HCT116 (cell line): ENCODE measurements at regions not wholly inside any gene's neighbourhood (a gene's known extent, or its start where the extent isn't known, plus 50 kb on each side); places are given as distances from the start of the nearest gene placed in this dataset.

Experiments used
- ATAC-seq: fragments of 200-7000 bp; cut with Tn5 transposase; 2 replicates; pipeline ENCODE4 v1.9.1; 2020; ENCODE audit warnings: mild to moderate bottlenecking, moderate library complexity
- BruUV-seq: library from RNA; stranded (reverse); fragments of 400-500 nt; replicated peaks from 2 replicates; lab custom pipeline; 2021; lab: Mats Ljungman, UMichigan
- CTCF ChIA-PET: fragments of 300-600 bp; sonication (Branson Sonifier 250); formaldehyde crosslinking; loops from one replicate; lab custom pipeline; 2021; ENCODE audit warnings: antibody characterized with exemption; lab: Charles Lee
- POLR2A ChIA-PET: fragments of 300-600, 350-600 bp; sonication (Branson Sonifier 250); formaldehyde crosslinking; loops from one replicate; lab custom pipeline; 2021; ENCODE audit warnings: antibody characterized with exemption; lab: Charles Lee
- RAD21 ChIA-PET, 2 experiments: fragments of 300-600 bp; sonication (Branson Sonifier 250); formaldehyde crosslinking; loops; one replicate each; lab custom pipeline; 2023; ENCODE audit warnings: low total read pairs in 2 of 2; ENCODE audit not compliant: uncharacterized antibody in 2 of 2, unreplicated experiment in 2 of 2, low non-redundant PET in 1 of 2; lab: Charles Lee
- DNase-seq: peaks from one replicate; pipeline ENCODE4 v3.0.0-alpha.2; 2010; ENCODE audit warnings: low read depth, low spot score
- H2AFZ ChIP-seq: fragments of 200-600 bp; shearing (Covaris generic), sonication (generic); 2 replicates; pipeline ENCODE4 v1.6.1; 2017; ENCODE audit warnings: low read depth, mixed run types, mixed read lengths, antibody characterized with exemption, low read length; ENCODE audit not compliant: poor library complexity, severe bottlenecking
- H3K27ac ChIP-seq: 2 replicates; pipeline ENCODE4 v1.5.1; 2012; ENCODE audit warnings: low read depth, low read length
- H3K27me3 ChIP-seq: fragments of 200-600 bp; sonication (generic); 2 replicates; pipeline ENCODE4 v1.6.1; 2016; ENCODE audit warnings: mixed run types, low read length, mixed read lengths; ENCODE audit not compliant: insufficient read depth
- H3K36me3 ChIP-seq, 2 experiments: fragments of 200-500 bp in 1 of 2; fragments of 200-600 bp in 1 of 2; sonication (Bioruptor generic) in 1 of 2; sonication (generic) in 1 of 2; 2 replicates each; pipeline versions ENCODE4 v1.5.1 to v1.6.1; 2014 to 2016; ENCODE audit warnings: low read length in 2 of 2, inconsistent platforms in 1 of 2, mixed read lengths in 1 of 2, mixed run types in 1 of 2; ENCODE audit not compliant: insufficient read depth in 2 of 2, control insufficient read depth in 1 of 2
- H3K4me1 ChIP-seq, 2 experiments: fragments of 200-600 bp in 1 of 2; sonication (generic) in 1 of 2; 2 replicates each; pipeline versions ENCODE4 v1.5.1 to v1.6.1; 2012 to 2017; ENCODE audit warnings: low read length in 2 of 2, inconsistent platforms in 1 of 2, mild to moderate bottlenecking in 1 of 2, mixed read lengths in 1 of 2, mixed run types in 1 of 2, moderate library complexity in 1 of 2; ENCODE audit not compliant: insufficient read depth in 2 of 2, control insufficient read depth in 1 of 2
- H3K4me2 ChIP-seq: fragments of 200-600 bp; sonication (generic); 2 replicates; pipeline ENCODE4 v1.6.1; 2017; ENCODE audit warnings: mixed run types, low read length, mixed read lengths
- H3K4me3 ChIP-seq, 2 experiments: fragments of 200-600 bp in 1 of 2; sonication (generic) in 1 of 2; replicated peaks in 1 of 2; 2 replicates each; pipeline ENCODE4 v1.5.1; 2011 to 2016; ENCODE audit warnings: low read length in 2 of 2, control low read depth in 1 of 2, low read depth in 1 of 2, mild to moderate bottlenecking in 1 of 2, mixed read lengths in 1 of 2, mixed run types in 1 of 2
- H3K79me2 ChIP-seq: fragments of 200-600 bp; sonication (generic); 2 replicates; pipeline ENCODE4 v1.6.1; 2017; ENCODE audit warnings: mild to moderate bottlenecking, mixed run types, low read length, moderate library complexity, mixed read lengths; ENCODE audit not compliant: insufficient read depth
- H3K9ac ChIP-seq: fragments of 200-600 bp; sonication (generic); 2 replicates; pipeline ENCODE4 v1.6.1; 2016; ENCODE audit warnings: low read length, mixed read lengths
- H3K9me2 ChIP-seq: fragments of 200-600 bp; sonication (generic), shearing (Covaris generic); 2 replicates; pipeline ENCODE4 v1.6.1; 2017; ENCODE audit warnings: mixed run types, mild to moderate bottlenecking, moderate library complexity; ENCODE audit not compliant: insufficient read depth
- H3K9me3 ChIP-seq, 2 experiments: fragments of 200-500 bp in 1 of 2; fragments of 200-600 bp in 1 of 2; sonication (Bioruptor generic) in 1 of 2; sonication (generic) in 1 of 2; 2 replicates each; pipeline ENCODE4 v1.6.1; 2014 to 2017; ENCODE audit warnings: low read length in 2 of 2, mixed read lengths in 2 of 2, inconsistent platforms in 1 of 2, low read depth in 1 of 2, mild to moderate bottlenecking in 1 of 2, mixed run types in 1 of 2, moderate library complexity in 1 of 2; ENCODE audit not compliant: control insufficient read depth in 1 of 2, insufficient read depth in 1 of 2
- H4K20me1 ChIP-seq: fragments of 200-600 bp; sonication (generic), shearing (Covaris generic); 2 replicates; pipeline ENCODE4 v1.6.1; 2017; ENCODE audit warnings: mixed run types, mild to moderate bottlenecking, moderate library complexity; ENCODE audit not compliant: insufficient read depth
- ATF3 ChIP-seq: IDR thresholded peaks from 2 replicates; pipeline ENCODE4 v1.6.1; 2012
- CBX3 ChIP-seq: IDR thresholded peaks from 2 replicates; pipeline ENCODE4 v1.6.1; 2012; ENCODE audit warnings: low read depth
- CEBPB ChIP-seq: IDR thresholded peaks from 2 replicates; pipeline ENCODE4 v1.6.1; 2012; ENCODE audit warnings: low read depth
- CTCF ChIP-seq, 3 experiments: fragments of 200-600 bp in 1 of 3; sonication (generic) in 1 of 3; IDR thresholded peaks in 2 of 3; conservative IDR thresholded peaks in 1 of 3; 2 replicates each; pipeline ENCODE4 v1.5.1; 2012 to 2017; ENCODE audit warnings: low read depth in 2 of 3, low read length in 2 of 3, antibody characterized with exemption in 1 of 3, borderline replicate concordance in 1 of 3, control low read depth in 1 of 3, mild to moderate bottlenecking in 1 of 3, mixed read lengths in 1 of 3, mixed run types in 1 of 3, moderate library complexity in 1 of 3; ENCODE audit not compliant: insufficient read depth in 1 of 3
- ELF1 ChIP-seq: IDR thresholded peaks from 2 replicates; pipeline ENCODE4 v1.6.1; 2012; ENCODE audit warnings: low read depth, borderline replicate concordance
- EZH2 ChIP-seq: fragments of 200-600 bp; sonication (generic); IDR thresholded peaks from 2 replicates; pipeline ENCODE4 v1.6.1; 2017; ENCODE audit warnings: antibody characterized with exemption, mixed run types
- EZH2phosphoT487 ChIP-seq: fragments of 200-600 bp; IDR thresholded peaks from 2 replicates; pipeline ENCODE4 v1.6.1; 2018; ENCODE audit warnings: antibody characterized with exemption, borderline replicate concordance
- FOSL1 ChIP-seq: IDR thresholded peaks from 2 replicates; pipeline ENCODE4 v1.6.1; 2012; ENCODE audit warnings: low read depth
- JUND ChIP-seq: IDR thresholded peaks from 2 replicates; pipeline ENCODE4 v1.6.1; 2012
- MAX ChIP-seq: IDR thresholded peaks from 2 replicates; pipeline ENCODE4 v1.6.1; 2012
- POLR2A ChIP-seq: IDR thresholded peaks from 2 replicates; pipeline ENCODE4 v1.7.0; 2011; ENCODE audit warnings: borderline replicate concordance; ENCODE audit not compliant: insufficient read depth, insufficient read length; ENCODE audit errors: extremely low read depth
- POLR2AphosphoS5 ChIP-seq: IDR thresholded peaks from 2 replicates; pipeline ENCODE4 v1.6.1; 2011; ENCODE audit warnings: mild to moderate bottlenecking, low read depth, low read length, moderate library complexity
- RAD21 ChIP-seq: IDR thresholded peaks from 2 replicates; pipeline ENCODE4 v1.6.1; 2012; ENCODE audit warnings: low read depth, mild to moderate bottlenecking
- SIN3A ChIP-seq: IDR thresholded peaks from 2 replicates; pipeline ENCODE4 v1.6.1; 2012; ENCODE audit warnings: low read depth
- SP1 ChIP-seq: IDR thresholded peaks from 2 replicates; pipeline ENCODE4 v1.6.1; 2012; ENCODE audit warnings: low read depth
- SRF ChIP-seq: IDR thresholded peaks from 2 replicates; pipeline ENCODE4 v1.6.1; 2012; ENCODE audit warnings: low read depth
- TCF7L2 ChIP-seq: IDR thresholded peaks from 2 replicates; pipeline ENCODE4 v1.7.0; 2011; ENCODE audit warnings: borderline replicate concordance, inconsistent platforms; ENCODE audit not compliant: insufficient read depth, insufficient read length; ENCODE audit errors: extremely low read depth
- ZBTB33 ChIP-seq: IDR thresholded peaks from 2 replicates; pipeline ENCODE4 v1.6.1; 2011; ENCODE audit warnings: mild to moderate bottlenecking, low read length, moderate library complexity; ENCODE audit not compliant: insufficient replicate concordance; ENCODE audit errors: extremely low read depth
- ZFX ChIP-seq: fragments of 450-650 bp; IDR thresholded peaks from 2 replicates; pipeline ENCODE4 v1.6.1; 2017
- ZNF274 ChIP-seq: fragments of 200-500 bp; sonication (Bioruptor generic); IDR thresholded peaks from 2 replicates; pipeline ENCODE4 v1.6.1; 2014; ENCODE audit warnings: mild to moderate bottlenecking, low read depth, low read length, inconsistent platforms
- intact Hi-C: fragments of 100-400 bp; cut with micrococcal nuclease; formaldehyde crosslinking; loops from 2 replicates; pipeline ENCODE4 v1.10.0; 2022

GRCh38 chr3:175869404-175869803, 1010.3 kb downstream of the NAALADL2 start:
- no peak for TF ChIP-seq EZH2phosphoT487
- TF ChIP-seq SIN3A: no peak
- TF ChIP-seq JUND: no peak
- no peak for TF ChIP-seq SRF
- TF ChIP-seq ZBTB33: no peak
- no peak for TF ChIP-seq SP1
- TF ChIP-seq ZNF274: no peak
- TF ChIP-seq EZH2: no peak
- TF ChIP-seq FOSL1: no peak
- no peak for TF ChIP-seq ELF1
- TF ChIP-seq POLR2A: no peak
- TF ChIP-seq CEBPB: no peak
- TF ChIP-seq CTCF (IDR thresholded peaks at IDR 0.05 in 2 of 3, conservative IDR thresholded peaks at IDR 0.05 in 1 of 3; ENCODE audit: borderline replicate concordance in 1 of 3, insufficient read depth in 1 of 3, low read depth in 2 of 3, low read length in 2 of 3): no peak
- TF ChIP-seq ZFX: no peak
- TF ChIP-seq RAD21: no peak
- no peak for TF ChIP-seq ATF3
- TF ChIP-seq CBX3: no peak
- no peak for TF ChIP-seq TCF7L2
- no peak for TF ChIP-seq POLR2AphosphoS5
- TF ChIP-seq MAX: no peak
- TF ChIP-seq, all 23 proteins: peak for 0
- POLR2A ChIA-PET: no interaction called here
- Histone ChIP-seq H2AFZ (no peak overlapping the region), H3K4me3 (no peak overlapping the region), H4K20me1 (no peaks in the 10 kb centered on the region), H3K79me2 (no peaks in the 10 kb centered on the region), H3K27ac (no peak overlapping the region), H3K9me2 (no peaks in the 10 kb centered on the region), H3K9ac (no peak overlapping the region), H3K4me1 (no peaks in the 10 kb centered on the region), H3K36me3 (no peaks in the 10 kb centered on the region), H3K9me3 (no peaks in the 10 kb centered on the region), H3K4me2 (no peak overlapping the region), H3K27me3 (no peaks in the 10 kb centered on the region)
- DNase-seq (no peak), ATAC-seq (no peak)
- no TSS peak for BruUV-seq
- RAD21 ChIA-PET: no interaction called here
- intact Hi-C loops: no loop called here
- CTCF ChIA-PET: no interaction called here
